Ureter (tissue), 1 donor: ENCODE measurements at regions not wholly inside any gene's neighbourhood (a gene's known extent, or its start where the extent isn't known, plus 50 kb on each side); places are given as distances from the start of the nearest gene placed in this dataset.
"Not testable (repeated sequence)": the region's sequence is repeated elsewhere in the genome, so short reads cannot be mapped to it uniquely, and the experiment has no call there.

Experiments
- DNase-seq: peaks from one replicate; pipeline ENCODE4 v3.0.0-alpha.2; 2020; ENCODE audit warnings: low spot score
- donor health status: DM: yes; HTN: yes; CAD: no.

DNA sequence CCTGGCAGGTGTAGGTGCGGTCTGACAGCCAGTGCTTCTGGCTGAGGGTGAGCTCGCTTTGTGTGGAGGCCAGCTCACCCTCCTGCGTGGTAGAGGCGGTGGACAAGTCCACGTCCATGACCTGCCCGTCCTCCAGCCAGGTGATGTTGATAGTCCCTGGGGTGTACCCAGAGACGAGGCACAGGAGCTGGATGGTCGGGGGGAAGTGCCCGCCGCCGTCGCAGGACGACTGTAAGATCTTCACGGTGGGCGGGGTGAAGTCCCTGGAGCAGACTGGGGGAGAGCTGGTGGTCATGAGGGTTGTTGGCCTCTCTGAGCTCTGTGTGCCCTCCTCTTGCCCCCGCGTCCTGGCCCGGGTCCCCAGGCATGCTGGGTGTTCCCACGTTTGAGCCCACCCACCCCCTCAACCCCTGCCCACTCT lies 74.6 kb downstream of the TMEM121 start:
- DNase-seq: no peak

DNA sequence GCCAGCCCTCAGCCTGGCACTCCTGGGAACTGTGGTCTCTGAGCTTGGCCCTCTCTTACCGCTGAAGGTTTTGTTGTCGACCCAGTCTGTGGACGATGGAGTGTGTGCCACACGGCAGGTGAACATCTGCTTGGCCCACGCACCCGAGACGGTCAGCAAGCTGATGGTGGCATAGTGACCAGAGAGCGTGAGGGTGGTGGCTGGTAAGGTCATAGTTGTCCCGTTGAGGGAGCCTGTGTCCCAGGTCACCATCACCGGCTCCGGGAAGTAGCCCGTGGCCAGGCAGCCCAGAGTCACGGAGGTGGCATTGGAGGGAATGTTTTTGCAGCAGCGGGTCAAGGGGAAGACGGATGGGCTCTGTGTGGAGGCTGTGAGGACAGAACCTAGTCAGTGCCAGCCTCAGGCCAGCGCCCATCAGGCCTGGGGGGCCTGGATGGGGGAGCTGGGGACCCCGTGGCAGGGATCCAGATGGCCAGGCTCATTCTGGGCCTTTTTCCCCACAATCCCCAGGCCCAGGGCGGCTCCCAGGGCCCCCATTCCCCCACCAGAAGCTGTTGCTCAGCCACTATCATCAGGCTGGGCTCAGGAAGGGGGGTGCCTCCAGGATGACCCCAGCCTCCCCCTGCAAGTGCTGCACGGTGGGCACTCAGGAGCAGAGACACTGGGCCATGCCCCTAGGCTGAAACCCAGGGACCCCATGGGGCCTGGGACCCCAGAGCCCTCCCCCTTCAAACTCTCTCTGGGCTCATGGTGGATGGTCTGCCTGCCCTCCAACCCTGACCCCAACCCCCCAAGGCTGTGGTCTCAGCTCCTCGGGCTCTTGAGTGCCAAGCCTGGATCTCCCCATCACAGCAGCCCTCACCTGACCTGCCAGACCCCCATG lies 75.2 kb downstream of the TMEM121 start:
- DNase-seq: no peak

DNA sequence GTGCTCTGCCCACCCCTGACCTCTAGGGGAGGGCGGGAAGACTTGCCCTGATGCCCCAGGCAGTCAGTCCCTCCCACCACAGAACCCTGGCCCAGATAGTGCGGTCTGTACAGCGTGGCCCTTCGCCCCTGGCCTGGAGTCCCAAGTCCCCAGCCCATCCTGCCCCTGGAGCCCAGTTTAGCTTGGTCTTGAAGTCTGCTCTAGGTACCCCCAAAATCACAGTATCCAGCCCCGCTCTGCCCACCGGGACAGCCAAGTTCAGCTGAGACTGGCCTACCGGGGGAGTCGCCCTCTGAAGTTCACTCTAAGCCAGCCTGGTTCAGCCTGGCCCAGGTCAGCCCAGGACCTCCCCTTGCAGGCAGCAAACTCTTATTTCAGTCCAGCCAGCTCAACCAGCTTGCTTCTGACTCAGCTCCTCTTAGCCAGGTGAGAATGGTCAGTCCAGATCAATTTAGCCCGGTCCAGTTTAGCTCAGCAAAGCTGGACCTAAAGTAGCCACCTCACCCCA lies 75.9 kb downstream of the TMEM121 start:
- no peak for DNase-seq

DNA sequence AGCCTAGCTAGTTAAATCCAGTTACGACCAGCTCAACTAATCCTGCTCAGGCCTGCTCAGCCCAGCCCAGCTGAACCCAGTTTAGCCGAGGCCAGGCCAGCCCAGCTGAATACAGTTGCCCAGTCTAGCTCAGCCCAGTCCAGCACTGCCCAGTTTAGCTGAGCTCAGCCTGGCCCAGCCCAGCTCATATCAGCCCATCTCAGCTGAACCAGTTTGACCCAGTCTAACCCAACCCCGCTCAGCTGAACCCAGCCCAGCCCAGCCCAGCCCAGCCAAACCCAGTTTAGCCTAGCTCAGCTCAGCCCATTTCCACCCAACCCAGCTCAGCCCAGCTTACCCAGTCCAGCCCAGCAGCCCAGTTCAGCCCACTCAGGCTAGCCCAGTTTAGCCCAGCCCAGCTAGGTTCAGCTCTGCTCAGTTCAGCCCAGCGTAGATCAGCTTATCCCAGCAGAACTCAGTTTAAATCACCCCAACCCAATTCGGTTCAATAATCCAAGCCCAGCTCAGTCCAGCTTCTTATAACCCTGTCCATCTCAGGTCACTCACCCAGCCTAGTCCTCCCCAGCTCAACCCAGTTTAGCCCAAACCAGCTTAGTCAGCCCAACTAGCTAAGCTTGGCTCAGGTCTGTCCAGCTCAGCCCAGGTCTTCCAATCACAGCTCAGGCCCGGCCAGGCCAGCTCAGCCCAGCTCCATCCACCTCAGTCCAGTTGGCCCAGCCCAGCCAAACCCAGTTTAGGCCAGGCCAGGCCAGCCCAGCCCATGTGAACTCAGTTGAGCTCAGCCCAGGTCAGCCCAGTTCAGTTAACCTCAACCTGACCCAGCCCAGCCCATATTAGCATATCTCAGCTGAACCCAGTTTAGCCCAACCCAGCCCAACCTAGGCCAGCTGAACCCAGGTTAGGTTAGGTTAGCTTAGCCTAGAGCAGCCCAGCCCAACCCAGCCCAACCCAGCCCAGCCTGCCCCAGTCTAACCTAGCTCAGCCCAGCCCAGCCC lies 76.7 kb downstream of the TMEM121 start:
- DNase-seq: no peak

DNA sequence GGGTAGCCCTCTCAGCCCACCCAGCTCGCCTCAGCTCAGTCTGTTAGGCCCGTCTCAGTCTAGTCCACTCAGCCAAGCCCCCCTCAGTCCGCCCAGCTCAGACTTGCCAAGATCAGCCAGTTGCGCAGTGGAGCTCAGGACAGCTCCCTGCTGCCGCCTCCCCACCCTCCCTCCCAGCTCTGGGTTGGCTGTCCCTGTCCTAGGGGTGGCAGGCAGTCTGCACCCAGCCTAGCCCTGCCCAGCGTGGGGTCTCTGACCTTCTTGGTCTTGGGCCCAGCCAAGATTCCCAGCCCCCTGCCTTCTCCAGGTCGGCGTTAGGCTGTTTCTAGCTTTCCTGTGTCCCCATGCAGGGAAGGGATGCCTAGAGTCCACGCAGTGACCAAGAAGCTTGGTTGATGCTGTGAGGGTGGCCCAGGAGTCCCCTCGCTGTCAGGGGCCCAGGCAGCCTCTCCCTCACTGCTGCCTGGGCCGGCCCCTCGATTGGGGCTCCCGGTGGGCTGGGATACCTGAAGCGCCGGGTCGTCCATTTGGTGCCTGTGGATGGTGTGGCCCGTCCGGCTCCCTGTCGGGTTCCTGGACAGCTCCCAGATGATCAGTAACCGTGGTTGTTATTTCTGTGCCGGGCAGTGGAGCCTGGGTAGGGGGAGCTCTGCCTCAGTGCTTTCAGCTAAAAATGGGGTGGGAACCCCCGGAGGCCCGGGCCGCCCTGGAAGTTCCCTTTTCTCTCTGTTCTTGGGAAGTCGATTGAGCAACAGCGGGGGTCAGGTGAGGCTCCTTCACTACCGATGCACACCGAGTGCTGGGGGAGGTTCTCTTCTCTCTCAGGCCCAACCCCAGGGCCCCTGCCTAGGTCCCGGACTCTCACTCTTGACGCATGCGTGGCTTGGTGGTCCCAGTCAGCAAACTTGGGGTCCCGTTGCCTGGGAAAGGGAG lies 78.4 kb downstream of the TMEM121 start:
- not testable (repeated sequence) for DNase-seq

DNA sequence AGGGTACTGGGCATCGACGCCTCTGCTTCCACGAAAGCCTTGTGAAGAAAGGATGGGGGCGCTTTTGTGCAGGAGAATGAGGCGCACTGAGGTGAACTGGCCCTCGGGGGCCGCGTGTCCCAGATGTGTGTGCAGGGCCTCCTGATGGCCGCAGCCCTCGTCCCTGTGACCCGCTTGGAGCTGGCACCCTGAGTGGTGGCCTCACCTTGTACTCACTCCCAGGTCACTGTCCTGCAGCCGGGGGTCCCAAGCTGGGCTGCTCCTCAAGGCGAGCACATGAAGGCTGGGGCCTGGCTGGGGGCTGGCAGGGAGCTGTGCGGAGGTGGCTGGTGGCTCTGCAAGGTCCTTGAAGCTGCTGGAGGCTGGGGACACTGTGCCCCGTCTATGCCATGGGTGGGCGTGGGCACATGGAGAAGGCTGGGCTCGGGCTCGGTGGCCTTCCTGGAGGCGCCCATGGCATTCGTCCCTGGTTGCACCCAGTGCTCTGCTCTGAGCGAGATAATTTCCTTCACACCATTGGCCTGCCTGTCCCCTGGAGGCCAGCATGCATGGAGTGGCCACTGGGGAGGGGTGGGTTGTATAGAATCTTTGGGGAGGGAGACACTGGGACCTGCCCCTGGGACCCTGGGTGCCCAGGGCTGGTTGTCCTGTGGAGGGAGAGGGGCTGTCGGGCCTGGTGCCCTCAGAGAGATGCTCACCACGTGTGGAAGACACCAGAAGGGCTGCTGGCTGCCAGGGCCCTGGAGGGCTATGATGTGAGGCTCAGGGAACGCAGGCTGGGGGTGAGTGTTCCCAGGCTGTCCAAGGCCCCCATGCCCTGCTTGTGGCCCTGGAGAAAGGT lies 79.3 kb downstream of the TMEM121 start:
- no peak for DNase-seq

DNA sequence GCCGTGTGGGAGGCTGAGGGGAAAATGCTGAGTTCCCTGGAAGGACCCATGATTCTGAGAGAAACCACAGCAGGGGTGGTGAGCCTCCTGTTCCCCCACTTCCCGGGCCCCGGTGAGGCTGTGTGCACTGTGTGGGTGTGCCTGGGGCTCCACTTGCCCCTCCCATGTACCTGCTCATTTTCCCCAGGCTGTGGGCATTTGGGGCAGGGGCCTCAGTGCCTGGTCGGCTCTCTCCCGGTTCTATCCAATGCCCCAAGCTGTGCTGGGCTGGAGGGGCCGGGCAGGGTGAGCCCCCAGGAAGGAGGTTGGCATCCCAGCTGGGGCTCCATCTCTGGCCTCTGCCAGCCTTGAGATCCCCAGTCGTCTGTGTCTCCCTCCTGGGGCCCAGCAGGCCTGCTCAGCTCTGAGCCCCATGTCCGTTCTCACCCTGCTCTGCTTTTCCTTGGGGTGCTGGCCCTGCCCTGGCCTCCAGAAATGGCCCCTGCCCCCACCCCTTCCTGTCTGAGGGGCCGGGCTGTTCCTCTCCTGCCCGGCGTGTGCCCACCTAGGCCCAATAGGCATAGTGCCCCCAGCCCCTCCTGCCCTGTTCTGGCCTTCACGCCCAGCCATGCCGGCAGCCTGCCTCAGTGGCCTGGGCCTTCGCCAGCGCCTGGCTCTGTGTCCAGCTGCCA lies 80.1 kb downstream of the TMEM121 start:
- not testable (repeated sequence) for DNase-seq

DNA sequence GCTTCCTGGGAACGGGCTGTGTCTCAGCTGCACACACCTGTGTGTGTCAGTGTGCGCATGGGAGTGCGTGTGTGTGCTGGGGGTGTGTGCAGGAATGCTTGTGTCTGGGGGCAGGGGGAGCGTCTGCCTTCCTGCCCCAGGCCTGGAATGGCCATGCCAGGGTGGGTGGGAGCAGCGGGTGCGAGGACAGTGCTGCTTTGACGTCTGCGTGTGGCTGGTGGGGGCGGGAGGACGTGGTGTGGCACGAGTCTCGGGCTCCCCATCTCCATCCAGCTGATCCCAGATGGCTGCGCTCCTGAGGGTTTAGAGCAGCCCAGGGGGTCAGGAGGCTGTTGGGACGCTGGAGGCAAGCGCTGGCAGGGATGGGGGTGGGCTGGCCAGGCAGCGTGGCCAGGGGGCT lies 80.6 kb downstream of the TMEM121 start:
- DNase-seq: not testable (repeated sequence)

DNA sequence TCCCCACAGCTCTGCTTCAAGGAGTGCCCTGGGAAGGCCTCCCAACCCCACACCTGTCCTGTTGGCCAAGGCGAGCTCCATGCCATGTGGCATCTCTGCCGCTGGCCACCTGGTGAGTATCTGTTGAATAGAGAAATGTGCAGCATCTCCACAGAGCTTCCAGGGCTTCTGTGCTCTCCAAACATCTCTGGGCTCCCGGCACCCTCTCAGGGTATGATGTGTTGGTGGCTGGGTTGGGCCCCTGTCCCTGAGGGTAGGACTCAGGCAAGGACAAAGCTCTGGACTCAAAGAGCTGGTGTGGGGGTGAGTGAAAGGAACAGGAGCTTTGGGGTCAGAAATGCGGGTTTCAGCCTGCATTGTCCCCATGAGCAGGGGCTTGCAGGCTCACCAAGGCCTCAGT lies 88.6 kb downstream of the TMEM121 start:
- DNase-seq: not testable (repeated sequence)

DNA sequence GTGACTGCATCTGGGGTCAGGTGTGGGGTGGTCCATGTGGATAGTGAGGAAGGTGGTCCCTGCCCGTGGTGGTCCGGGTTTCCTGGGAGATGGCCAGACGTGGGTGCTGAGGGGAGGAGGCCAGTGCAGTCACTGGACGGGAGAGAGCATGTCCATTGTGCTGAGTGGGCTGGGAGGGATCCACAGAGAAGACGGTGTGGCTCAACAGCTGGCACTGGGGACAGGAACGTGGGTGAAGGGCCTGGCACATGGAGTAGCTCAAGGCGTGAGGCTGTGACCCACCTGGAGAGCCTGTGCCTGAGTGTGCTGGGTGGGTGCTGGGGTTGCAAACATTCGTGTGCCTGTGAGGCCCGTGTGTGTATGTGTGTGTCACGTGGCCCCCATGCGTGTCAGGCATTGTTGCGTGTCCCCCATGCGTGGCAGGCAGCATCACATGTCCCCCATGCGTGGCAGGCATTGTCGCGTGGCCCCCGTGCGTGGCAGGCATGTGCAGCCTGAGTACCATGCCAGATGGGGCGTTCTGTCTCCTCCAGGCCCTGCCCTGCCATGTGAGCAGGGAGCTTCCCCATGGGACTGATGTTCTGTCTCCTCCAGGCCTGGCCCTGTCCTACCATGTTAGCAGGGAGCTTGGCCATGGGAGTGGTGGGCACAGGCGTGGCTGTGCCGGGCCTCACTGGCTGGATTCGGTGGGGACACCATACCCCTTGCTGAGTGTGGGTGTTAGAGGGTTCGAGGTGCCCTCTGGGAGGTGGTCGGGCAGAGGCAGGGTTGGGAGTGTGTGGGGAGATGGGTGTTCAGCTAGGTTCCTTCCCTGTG lies 89.8 kb downstream of the TMEM121 start:
- not testable (repeated sequence) for DNase-seq

DNA sequence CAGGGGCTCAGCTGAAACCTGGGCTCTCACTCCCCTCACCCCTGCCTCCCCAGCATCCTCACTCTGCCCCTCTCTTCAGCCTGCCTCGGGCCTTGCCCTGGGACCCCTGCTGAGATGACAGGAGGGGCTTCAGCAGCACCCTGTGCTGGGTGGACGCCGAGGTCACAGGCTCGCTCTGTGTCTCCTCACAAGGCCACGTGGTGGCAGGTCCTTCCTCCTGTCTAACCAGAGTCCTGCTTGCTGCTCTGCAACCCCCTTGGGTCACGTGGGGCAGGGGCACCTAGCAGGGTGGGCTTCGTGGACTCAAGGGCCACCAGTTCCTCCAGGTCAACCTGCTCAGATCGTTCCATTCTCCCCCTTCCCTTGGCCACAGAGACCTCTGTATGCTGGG lies 90.4 kb downstream of the TMEM121 start:
- DNase-seq: no peak

DNA sequence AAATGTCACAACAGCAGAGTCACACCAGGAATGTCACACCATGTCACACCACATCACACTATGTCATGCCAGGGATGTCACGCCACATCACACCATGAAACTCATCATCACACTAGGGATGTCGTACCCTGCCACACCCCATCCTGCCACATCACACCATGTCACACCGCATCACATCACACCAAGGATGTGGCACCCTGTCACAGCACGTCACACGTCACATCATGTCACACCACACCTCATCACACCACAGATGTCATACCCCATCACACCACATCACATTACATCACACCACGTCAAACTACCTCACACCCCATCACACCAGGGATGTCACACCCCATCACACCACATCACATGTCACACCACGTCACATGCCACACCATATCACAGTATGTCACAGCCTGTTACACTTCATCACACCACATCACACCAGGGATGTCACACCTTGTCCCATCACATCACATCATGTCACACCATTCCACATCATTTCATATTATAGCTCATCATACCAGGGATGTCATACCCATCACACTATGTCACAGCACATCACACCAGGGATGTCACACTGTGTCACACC lies 90.9 kb downstream of the TMEM121 start:
- no peak for DNase-seq

DNA sequence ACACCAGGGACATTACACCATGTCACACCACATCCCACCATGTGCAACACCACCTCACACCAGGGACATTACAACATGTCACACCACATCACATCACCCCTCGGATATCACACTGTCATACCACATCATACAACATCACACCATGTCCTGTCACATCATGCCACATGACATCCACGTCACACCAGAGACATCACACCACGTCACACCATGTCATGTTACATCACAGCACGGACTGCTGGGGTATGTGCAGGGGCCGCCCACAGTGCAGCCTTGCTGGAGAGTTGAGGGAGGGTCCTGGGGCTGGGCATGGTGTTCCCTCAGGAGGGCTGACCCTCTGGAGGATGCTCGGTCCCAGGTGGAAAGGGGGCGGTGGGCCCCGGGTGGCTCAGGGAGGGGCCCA lies 91.4 kb downstream of the TMEM121 start:
- not testable (repeated sequence) for DNase-seq

DNA sequence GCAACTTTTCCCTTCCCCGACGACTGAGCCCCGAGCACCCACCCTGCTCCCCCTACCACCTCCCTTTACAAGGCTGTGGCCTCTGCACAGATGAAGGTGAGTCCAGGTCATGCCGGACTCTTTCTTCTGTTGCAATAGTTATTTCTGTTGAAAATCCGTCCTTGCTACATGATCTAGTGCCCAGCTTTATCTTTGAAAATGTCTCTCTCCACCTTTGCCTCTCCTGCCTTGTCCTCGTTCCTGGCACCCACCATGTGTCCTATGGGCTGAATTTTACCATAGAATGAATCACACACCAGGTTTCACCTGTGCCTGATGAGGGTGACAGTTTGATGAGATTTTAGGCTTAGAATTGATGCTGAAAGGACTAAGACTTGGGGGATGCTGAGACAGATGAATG lies 92.9 kb downstream of the TMEM121 start:
- not testable (repeated sequence) for DNase-seq

DNA sequence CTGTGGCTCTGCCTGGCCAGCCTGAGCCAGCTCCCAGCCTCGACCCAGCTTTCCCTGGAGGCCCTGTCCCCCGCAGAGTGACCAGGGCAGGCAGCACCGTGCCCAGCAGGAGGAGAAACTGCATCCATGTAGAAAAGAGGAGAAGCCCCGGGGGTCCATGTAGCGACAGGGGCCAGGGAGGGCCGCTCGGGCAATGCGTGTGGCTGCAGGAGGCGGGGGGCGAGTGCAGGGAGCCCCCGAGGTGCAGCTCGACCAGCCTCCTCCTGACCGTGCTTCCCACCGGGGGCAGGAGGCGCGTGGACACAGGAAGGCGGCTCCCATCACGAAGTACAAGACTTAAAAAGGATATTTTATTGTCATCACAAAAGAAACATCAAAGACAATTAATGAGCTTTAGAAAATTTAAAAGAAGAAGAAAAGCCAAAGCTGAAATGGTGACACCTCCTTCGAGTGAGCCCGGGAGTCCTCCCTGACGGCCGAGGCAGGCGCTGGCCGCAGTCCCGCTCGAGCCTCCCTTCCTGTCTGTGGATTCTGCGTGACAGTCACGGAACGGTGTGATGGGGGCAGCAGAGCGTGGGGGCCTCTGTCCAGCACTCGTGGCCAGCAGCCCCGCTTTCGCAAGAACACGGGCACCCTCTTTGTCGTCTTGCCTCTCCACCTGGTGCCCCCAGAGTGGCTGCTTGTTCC lies 93.9 kb downstream of the TMEM121 start:
- not testable (repeated sequence) for DNase-seq

DNA sequence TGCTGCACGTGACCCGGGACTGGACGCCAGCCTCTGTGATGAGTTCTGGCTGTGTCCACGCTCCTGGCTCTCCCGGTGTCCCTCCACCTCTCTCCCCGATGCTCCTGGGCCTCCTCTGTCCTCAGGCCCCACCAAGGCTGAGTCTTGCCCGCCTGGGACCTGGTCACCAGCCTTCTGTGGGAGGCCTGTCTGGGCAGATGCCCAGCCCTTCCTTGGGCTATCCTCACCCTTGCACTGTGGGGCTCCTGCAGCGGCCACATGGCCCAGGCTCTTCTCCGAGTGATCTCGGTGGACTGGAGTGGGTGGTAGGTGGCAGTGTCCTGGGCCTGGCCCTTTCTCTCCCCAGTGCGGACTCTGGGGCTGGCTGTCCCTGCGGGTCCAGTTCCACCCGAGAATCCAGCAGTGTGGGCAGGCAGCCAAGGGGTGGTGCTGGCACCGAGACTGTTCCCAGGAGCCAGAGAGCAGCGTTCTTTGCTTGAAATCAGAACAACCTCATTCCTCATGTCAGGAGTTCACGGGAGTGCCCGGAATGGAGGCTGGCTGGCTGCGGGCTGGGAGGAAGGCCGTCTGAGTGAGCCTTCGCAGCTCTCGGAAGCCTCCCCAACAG lies 94.6 kb downstream of the TMEM121 start:
- DNase-seq: not testable (repeated sequence)
